GM19025 (cell line): ENCODE measurements at regions not wholly inside any gene's neighbourhood (a gene's known extent, or its start where the extent isn't known, plus 50 kb on each side); places are given as distances from the start of the nearest gene placed in this dataset.
"Not testable (repeated sequence)": the region's sequence is repeated elsewhere in the genome, so short reads cannot be mapped to it uniquely, and the experiment has no call there.

ENCODE experiments used
- ATAC-seq: cut with Tn5 transposase; IDR thresholded peaks from one replicate; pipeline ENCODE4 v1.9.1; 2021; ENCODE audit warnings: mild to moderate bottlenecking, low read depth, moderate library complexity; ENCODE audit not compliant: unreplicated experiment

GRCh38 chr15:34528055-34528754 lies 55.2 kb downstream of the GOLGA8B start:
- ATAC-seq = not testable (repeated sequence)

GRCh38 chr15:34527641-34528040 lies 55.8 kb downstream of the GOLGA8B start:
- not testable (repeated sequence) for ATAC-seq

- ATAC-seq = not testable (repeated sequence)
Observed at GRCh38 chr15:34523849-34524248, 59.6 kb downstream of the GOLGA8B start.

GRCh38 chr15:34522601-34523000 lies 60.9 kb downstream of the GOLGA8B start:
- ATAC-seq = not testable (repeated sequence)

- ATAC-seq = not testable (repeated sequence)
Observed at GRCh38 chr15:34521802-34522485, 61.5 kb downstream of the GOLGA8B start.

GRCh38 chr15:34520566-34520965 lies 62.9 kb downstream of the GOLGA8B start:
- ATAC-seq = no peak

GRCh38 chr15:34520010-34520409 lies 63.4 kb downstream of the GOLGA8B start:
- not testable (repeated sequence) for ATAC-seq

- ATAC-seq = peak; percentile 68
Observed at GRCh38 chr15:34514251-34514670, 69.2 kb downstream of the GOLGA8B start.

GRCh38 chr15:34512628-34513027 lies 70.8 kb downstream of the GOLGA8B start:
- ATAC-seq = no peak

- no peak for ATAC-seq
Observed at GRCh38 chr15:34501131-34501530, 63.5 kb upstream of the GOLGA8A start.

- no peak for ATAC-seq
Observed at GRCh38 chr15:34496207-34496995, 58.8 kb upstream of the GOLGA8A start.

- not testable (repeated sequence) for ATAC-seq
Observed at GRCh38 chr15:34495707-34496106, 58.1 kb upstream of the GOLGA8A start.

GRCh38 chr15:34494084-34494399 lies 56.4 kb upstream of the GOLGA8A start:
- no peak for ATAC-seq

GRCh38 chr15:34493001-34493400 lies 55.4 kb upstream of the GOLGA8A start:
- ATAC-seq = no peak

- ATAC-seq = not testable (repeated sequence)
Observed at GRCh38 chr15:34491488-34491887, 53.9 kb upstream of the GOLGA8A start.

GRCh38 chr15:34490417-34491193 lies 53.0 kb upstream of the GOLGA8A start:
- no peak for ATAC-seq

- not testable (repeated sequence) for ATAC-seq
Observed at GRCh38 chr15:34488973-34489959, 51.7 kb upstream of the GOLGA8A start.
